Vagina (tissue), 2 donors: ENCODE measurements at regions not wholly inside any gene's neighbourhood (a gene's known extent, or its start where the extent isn't known, plus 50 kb on each side); places are given as distances from the start of the nearest gene placed in this dataset.
A peak's percentile ranks its signal among the peaks of the same experiment; 100 is the strongest.

Experiments used
- DNase-seq, 2 donors: peaks; one replicate each; pipeline ENCODE4 v3.0.0-alpha.2; 2017; ENCODE audit errors: extremely low spot score in 2 of 2
- H3K27ac ChIP-seq: fragments of 200-600 bp; sonication (generic); one replicate; pipeline ENCODE4 v1.5.1; 2019
- H3K27me3 ChIP-seq: fragments of 200-600 bp; sonication (generic); one replicate; pipeline ENCODE4 v1.5.1; 2019
- H3K36me3 ChIP-seq, 2 donors: fragments of 200-600 bp; sonication (generic); one replicate each; pipeline ENCODE4 v1.5.1; 2017 to 2019
- H3K4me1 ChIP-seq: fragments of 200-600 bp; sonication (generic); one replicate; pipeline ENCODE4 v1.5.1; 2019
- H3K4me3 ChIP-seq, 2 donors: fragments of 200-600 bp; sonication (generic); 1 replicate in 1 of 2; 2 replicates in 1 of 2; pipeline ENCODE4 v1.5.1; 2016 to 2019
- H3K9me3 ChIP-seq: fragments of 200-600 bp; sonication (generic); one replicate; pipeline ENCODE4 v1.5.1; 2019
- CTCF ChIP-seq, 3 experiments: fragments of 450-650 bp in 2 of 3; fragments of 200-600 bp in 1 of 3; sonication (generic) in 1 of 3; IDR thresholded peaks; one replicate each; pipeline ENCODE4 v1.5.1; 2017 to 2019; ENCODE audit warnings: antibody characterized with exemption in 3 of 3, mild to moderate bottlenecking in 2 of 3, moderate library complexity in 2 of 3
- POLR2A ChIP-seq, 2 donors: fragments of 450-650 bp; IDR thresholded peaks; one replicate each; pipeline ENCODE4 v1.6.1; 2017; ENCODE audit warnings: antibody characterized with exemption in 2 of 2, mild to moderate bottlenecking in 2 of 2, moderate library complexity in 2 of 2
- POLR2AphosphoS5 ChIP-seq, 2 donors: sonication (generic); formaldehyde crosslinking; IDR thresholded peaks; one replicate each; pipeline ENCODE4 v1.9.0; 2017; ENCODE audit warnings: antibody characterized with exemption in 2 of 2, mild to moderate bottlenecking in 2 of 2, low read depth in 1 of 2; ENCODE audit not compliant: insufficient read depth in 1 of 2
- intact Hi-C: fragments of 100-400 bp; cut with DNase I; formaldehyde crosslinking; loops from one replicate; pipeline ENCODE4 v1.15.1; 2023

- H3K9me3 ChIP-seq = no peaks in the 10 kb centered on the region
- H3K4me1 ChIP-seq = peaks cover 7% of the 10 kb centered on the region
- no peak for DNase-seq
- H3K27ac ChIP-seq = no peak overlapping the region
- intact Hi-C loops = no loop called here
- TF ChIP-seq CTCF (IDR thresholded peaks at IDR 0.05) (no peak), POLR2AphosphoS5 (IDR thresholded peaks at IDR 0.05; ENCODE audit: insufficient read depth in 1 of 2, low read depth in 1 of 2) (no peak), POLR2A (IDR thresholded peaks at IDR 0.05) (no peak)
- no peak overlapping the region for H3K4me3 ChIP-seq
- no peaks in the 10 kb centered on the region for H3K36me3 ChIP-seq
- H3K27me3 ChIP-seq = no peaks in the 10 kb centered on the region
Observed at GRCh38 chr7:52959336-52959735, 76.1 kb upstream of the POM121L12 start.

GRCh38 chr7:52958621-52959140, 76.8 kb upstream of the POM121L12 start:
- Histone ChIP-seq H3K9me3 (no peaks in the 10 kb centered on the region), H3K4me3 (no peak overlapping the region), H3K27ac (no peak overlapping the region), H3K4me1 (peaks cover 7% of the 10 kb centered on the region), H3K36me3 (no peaks in the 10 kb centered on the region), H3K27me3 (no peaks in the 10 kb centered on the region)
- TF ChIP-seq POLR2A (IDR thresholded peaks at IDR 0.05) (no peak), POLR2AphosphoS5 (IDR thresholded peaks at IDR 0.05; ENCODE audit: insufficient read depth in 1 of 2, low read depth in 1 of 2) (no peak), CTCF (IDR thresholded peaks at IDR 0.05) (no peak)
- no peak for DNase-seq
- intact Hi-C loops = no loop called here

- Histone ChIP-seq H3K36me3 (no peaks in the 10 kb centered on the region), H3K27ac (peak overlapping the region; percentile 20), H3K4me1 (peaks cover 7% of the 10 kb centered on the region), H3K27me3 (no peaks in the 10 kb centered on the region), H3K4me3 (no peak overlapping the region), H3K9me3 (no peaks in the 10 kb centered on the region)
- no peak for DNase-seq
- TF ChIP-seq POLR2A (IDR thresholded peaks at IDR 0.05) = no peak
- no peak for TF ChIP-seq CTCF (IDR thresholded peaks at IDR 0.05)
- no peak for TF ChIP-seq POLR2AphosphoS5 (IDR thresholded peaks at IDR 0.05; ENCODE audit: insufficient read depth in 1 of 2, low read depth in 1 of 2)
- intact Hi-C loops = no loop called here
Observed at GRCh38 chr7:52956379-52956915, 79.0 kb upstream of the POM121L12 start.

GRCh38 chr7:52955522-52955921, 79.9 kb upstream of the POM121L12 start:
- Histone ChIP-seq H3K27me3 (no peaks in the 10 kb centered on the region), H3K4me1 (peaks cover 7% of the 10 kb centered on the region), H3K9me3 (no peaks in the 10 kb centered on the region), H3K4me3 (no peak overlapping the region), H3K27ac (peak overlapping the region; percentile 20), H3K36me3 (no peaks in the 10 kb centered on the region)
- intact Hi-C loops = no loop called here
- TF ChIP-seq POLR2AphosphoS5 (IDR thresholded peaks at IDR 0.05; ENCODE audit: insufficient read depth in 1 of 2, low read depth in 1 of 2) (no peak), POLR2A (IDR thresholded peaks at IDR 0.05) (no peak)
- no peak for DNase-seq

- Histone ChIP-seq H3K4me1 (no peaks in the 10 kb centered on the region), H3K4me3 (no peak overlapping the region), H3K27ac (no peak overlapping the region), H3K27me3 (no peaks in the 10 kb centered on the region), H3K9me3 (no peaks in the 10 kb centered on the region), H3K36me3 (no peaks in the 10 kb centered on the region)
- no peak for TF ChIP-seq POLR2AphosphoS5 (IDR thresholded peaks at IDR 0.05; ENCODE audit: insufficient read depth in 1 of 2, low read depth in 1 of 2)
- no peak for TF ChIP-seq POLR2A (IDR thresholded peaks at IDR 0.05)
- TF ChIP-seq CTCF (IDR thresholded peaks at IDR 0.05) = no peak
- no peak for DNase-seq
- intact Hi-C loops = no loop called here
Observed at GRCh38 chr7:52944921-52945320, 90.5 kb upstream of the POM121L12 start.
